ENCODE measurements at regions not wholly inside any gene's neighbourhood (a gene's known extent, or its start where the extent isn't known, plus 50 kb on each side); places are given as distances from the start of the nearest gene placed in this dataset.

DNA sequence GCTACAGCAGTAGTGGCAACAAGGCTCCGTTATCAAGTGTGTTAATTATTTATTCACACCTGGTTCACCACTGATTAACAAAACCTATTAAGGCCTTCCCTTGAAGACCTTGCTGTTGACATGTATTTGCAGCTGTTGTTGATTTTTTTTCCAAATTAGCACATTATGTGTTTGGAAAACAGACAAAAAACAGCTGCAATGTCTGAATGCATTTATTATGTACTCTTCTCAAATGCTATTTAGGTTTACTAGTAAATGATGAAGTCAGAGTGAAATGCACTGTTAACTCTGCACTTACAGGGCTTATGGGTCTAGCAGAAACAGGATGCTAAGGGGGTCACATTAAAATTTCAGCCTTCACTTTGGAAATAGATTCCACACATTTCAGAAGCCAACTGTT lies 99.5 kb upstream of the PCDH7 start:
- TF ChIP-seq, protein P1, sequence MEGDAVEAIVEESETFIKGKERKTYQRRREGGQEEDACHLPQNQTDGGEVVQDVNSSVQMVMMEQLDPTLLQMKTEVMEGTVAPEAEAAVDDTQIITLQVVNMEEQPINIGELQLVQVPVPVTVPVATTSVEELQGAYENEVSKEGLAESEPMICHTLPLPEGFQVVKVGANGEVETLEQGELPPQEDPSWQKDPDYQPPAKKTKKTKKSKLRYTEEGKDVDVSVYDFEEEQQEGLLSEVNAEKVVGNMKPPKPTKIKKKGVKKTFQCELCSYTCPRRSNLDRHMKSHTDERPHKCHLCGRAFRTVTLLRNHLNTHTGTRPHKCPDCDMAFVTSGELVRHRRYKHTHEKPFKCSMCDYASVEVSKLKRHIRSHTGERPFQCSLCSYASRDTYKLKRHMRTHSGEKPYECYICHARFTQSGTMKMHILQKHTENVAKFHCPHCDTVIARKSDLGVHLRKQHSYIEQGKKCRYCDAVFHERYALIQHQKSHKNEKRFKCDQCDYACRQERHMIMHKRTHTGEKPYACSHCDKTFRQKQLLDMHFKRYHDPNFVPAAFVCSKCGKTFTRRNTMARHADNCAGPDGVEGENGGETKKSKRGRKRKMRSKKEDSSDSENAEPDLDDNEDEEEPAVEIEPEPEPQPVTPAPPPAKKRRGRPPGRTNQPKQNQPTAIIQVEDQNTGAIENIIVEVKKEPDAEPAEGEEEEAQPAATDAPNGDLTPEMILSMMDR (conservative IDR thresholded peaks at IDR 0.05) = no peak
- no peak for TF ChIP-seq ZFX (IDR thresholded peaks at IDR 0.05)

DNA sequence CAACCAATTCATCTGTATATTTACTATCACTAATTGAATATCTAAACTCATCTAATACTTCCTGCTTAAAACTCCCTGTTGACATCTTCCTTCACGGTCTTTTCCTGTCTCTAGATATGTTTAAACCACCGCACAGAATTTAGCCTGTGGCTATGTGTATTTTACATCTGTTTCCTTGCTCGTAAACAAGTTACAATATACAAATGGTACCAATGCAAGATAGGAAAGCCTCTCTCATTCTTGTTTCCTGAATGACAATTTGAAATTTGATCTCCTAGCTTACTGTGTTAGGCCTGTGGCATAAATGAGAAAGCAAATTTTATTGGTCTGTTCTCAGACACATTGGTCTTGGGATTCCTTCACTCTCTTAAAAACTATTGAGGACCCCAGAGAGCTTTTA lies 89.7 kb upstream of the PCDH7 start:
- no peak overlapping the region for H3K27ac ChIP-seq
- TF ChIP-seq ZFX (IDR thresholded peaks at IDR 0.05) = no peak
- TF ChIP-seq, protein P1 (conservative IDR thresholded peaks at IDR 0.05) = no peak

More for the DNA sequence above, 99.5 kb upstream of the PCDH7 start:
- no peak overlapping the region for H3K27ac ChIP-seq

DNA sequence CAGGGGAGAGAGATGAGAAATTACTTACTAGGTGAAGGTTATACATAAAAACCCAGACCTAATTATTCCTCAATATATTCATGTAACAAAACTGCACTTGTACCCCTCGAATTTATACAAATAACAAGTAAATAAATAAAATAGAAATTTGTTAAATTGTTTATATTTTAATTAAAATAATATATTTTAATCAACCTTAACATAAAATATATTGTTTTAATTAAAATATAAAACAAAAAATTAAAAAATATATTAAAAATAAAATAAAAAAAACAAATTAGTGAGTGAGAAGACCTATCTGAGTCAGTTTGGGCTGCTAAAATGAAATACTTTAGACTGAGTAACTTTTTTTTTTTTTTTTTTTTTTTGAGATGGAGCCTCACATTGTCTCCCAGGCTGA lies 87.4 kb upstream of the PCDH7 start:
- TF ChIP-seq, protein P1 (conservative IDR thresholded peaks at IDR 0.05) = no peak
- TF ChIP-seq ZFX (IDR thresholded peaks at IDR 0.05) = no peak

DNA sequence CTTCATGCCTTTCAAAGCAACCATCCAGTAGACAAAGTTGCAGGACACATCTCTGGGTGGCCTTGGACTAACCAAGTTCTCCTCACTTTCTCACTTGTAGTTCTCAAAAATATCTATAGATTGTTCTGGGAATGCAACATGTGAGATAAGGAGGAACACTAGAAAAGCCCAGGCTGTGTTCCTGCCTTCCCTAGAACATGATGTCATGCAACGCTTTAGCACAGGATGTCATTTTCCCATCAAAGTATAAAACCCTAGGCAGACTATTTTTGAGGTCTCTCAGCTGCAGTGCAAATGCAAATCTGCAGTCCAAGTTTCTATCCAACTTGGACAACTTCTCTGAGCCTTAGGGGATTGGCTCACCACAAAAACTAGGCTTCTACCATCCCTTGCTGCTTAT lies 78.8 kb upstream of the PCDH7 start:
- no peak for TF ChIP-seq ZFX (IDR thresholded peaks at IDR 0.05)
- TF ChIP-seq, protein P1 (conservative IDR thresholded peaks at IDR 0.05) = no peak
- H3K27ac ChIP-seq = no peak overlapping the region

More for the DNA sequence above, 87.4 kb upstream of the PCDH7 start:
- no peak overlapping the region for H3K27ac ChIP-seq

DNA sequence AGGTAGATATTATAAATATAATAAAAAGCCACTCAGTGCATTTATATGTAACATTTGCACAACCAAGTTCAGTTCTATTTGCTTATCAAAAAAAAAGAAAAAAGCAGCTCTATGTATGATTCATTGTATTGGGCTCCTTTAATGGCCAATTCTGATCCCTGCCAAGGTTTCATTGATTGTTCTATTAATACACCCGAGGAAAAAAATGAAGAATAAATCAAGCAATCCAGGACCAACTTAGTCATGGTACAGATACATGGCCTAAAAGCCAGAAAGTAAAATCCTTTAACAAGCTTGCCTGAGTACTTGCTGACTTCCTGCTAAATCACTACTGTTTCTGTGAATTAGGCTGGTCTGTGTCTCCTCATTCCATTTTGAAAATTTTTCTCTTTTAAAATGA lies 77.6 kb upstream of the PCDH7 start:
- no peak overlapping the region for H3K27ac ChIP-seq
- no peak for TF ChIP-seq ZFX (IDR thresholded peaks at IDR 0.05)
- TF ChIP-seq, protein P1 (conservative IDR thresholded peaks at IDR 0.05) = no peak

DNA sequence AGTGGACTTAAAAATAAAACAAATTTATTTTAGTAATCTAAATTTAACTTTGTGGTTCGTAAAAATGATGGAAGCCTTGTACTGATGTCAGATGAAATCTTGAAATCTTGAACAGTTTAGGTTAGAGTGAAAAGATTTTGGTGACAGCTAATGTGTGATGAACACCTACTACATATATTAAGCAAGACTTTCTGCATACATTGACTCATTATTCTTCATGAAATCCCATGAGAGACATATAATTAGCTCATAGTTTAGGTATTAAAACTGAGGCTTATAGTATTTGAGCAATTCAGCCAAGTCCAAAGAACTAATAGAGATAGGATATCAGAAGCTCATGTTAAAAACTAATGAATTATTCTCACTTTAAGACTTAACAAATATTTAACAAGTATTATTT lies 66.9 kb upstream of the PCDH7 start:
- H3K27ac ChIP-seq = no peak overlapping the region
- TF ChIP-seq ZFX (IDR thresholded peaks at IDR 0.05) = no peak
- TF ChIP-seq, protein P1 (conservative IDR thresholded peaks at IDR 0.05) = no peak

DNA sequence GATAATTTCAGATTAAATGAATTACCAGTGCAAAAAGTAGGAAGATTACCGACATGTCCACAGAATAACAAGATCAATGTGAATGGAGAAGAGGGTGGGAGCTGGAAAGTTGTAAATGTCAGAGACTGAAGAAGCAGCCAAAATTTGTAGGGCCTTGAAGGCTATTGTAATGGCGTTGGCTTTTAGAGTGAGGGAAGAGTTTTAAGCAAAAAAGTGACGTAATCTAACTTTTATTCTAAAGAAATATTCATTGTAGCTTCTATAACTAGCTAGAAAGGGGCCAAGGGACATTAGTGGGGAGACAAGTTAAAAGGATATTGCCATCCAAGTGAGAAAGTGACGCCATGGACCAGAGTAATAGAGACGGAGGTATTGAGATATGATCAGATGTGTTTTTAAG lies 63.3 kb upstream of the PCDH7 start:
- TF ChIP-seq ZFX (IDR thresholded peaks at IDR 0.05) = no peak
- TF ChIP-seq, protein P1 (conservative IDR thresholded peaks at IDR 0.05) = no peak

More for the DNA sequence above, 63.3 kb upstream of the PCDH7 start:
- no peak overlapping the region for H3K27ac ChIP-seq

Data from C4-2B (cell line).